Activated T-cell treated with anti-CD3 and anti-CD28 coated beads for 1 hour (primary cell): ENCODE measurements at regions not wholly inside any gene's neighbourhood (a gene's known extent, or its start where the extent isn't known, plus 50 kb on each side); places are given as distances from the start of the nearest gene placed in this dataset.
"Not testable (repeated sequence)": the region's sequence is repeated elsewhere in the genome, so short reads cannot be mapped to it uniquely, and the experiment has no call there.

Experiments used
- DNase-seq: peaks from one replicate; pipeline ENCODE4 v3.0.0-alpha.2; 2020; ENCODE audit warnings: low read depth

DNA sequence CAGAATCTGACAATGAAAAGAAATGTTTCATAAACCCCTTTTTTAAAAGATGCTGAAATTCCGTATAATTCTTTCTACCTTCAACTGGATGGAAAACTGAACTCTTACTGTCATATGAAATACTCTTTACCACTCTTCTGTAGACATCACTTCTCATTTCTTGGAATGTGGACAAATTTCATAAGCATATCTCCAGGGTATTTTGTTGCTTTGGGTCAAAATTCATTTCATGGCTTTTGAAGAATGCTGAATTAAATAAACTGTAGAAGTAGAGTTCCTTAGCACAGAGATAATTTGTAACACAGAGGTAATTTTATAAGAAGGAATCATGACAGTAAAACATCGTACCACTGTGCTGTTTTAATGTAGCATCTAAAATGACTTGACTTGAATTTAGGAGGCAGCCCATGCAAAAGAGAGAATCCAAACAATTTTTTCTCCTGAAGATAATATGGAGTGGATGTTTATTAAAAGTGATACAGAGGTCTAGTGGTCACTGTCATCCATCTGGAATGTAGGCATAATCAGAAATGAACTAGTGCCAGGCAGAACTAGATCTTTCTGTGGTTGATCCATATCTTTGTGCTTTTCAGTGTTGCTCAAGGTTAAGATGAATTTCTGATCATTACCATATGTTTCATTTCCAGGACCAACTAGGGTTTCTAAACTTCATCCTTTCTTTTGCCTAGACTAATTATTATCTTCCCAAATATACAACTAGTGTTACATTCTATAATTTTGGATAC, 492.0 kb downstream of the KIF20B start:
- no peak for DNase-seq

DNA sequence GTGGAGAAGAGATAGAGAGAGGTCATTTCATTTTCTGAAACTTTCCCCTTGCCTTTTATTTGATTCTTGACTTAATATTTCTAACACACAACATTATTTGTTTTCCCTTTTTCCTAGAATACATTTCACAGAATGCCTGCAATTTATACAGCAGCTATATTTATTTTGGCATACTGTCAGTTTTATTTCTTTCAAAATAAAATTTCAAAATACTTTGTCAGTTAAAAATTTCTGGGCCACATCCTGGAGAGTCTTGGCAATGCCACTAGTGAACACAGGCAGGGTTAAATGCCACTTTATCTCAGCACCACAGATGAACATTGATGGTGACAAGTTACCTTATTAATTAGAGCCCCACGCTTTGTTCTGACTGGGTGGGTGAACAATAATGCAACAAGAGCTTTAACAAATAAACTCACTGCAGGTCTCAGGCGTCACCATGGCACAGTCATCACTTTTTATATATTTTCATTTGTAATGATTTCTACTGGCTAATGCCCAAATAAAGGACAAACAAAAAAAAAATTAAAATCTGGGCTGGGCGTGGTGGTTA, 494.0 kb downstream of the KIF20B start:
- DNase-seq, result no peak

DNA sequence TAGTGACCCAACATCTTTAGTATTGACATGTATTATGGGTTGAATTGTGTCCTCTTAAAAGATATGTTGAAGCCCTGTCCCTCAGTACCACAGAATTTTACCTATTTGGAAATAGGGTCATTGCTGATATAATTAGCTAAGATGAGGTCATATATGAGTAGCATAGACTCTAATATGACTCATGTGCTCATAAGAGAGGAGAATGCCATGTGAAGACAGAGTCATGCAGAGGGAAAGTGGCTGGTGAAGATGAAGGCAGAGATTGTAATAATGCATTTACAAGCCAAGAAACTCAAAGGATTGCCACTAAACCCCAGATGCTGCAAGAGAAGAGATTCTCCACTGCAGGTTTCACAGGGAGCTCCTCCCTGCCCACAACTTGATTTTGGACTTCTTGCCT, 496.4 kb downstream of the KIF20B start:
- DNase-seq, result no peak

DNA sequence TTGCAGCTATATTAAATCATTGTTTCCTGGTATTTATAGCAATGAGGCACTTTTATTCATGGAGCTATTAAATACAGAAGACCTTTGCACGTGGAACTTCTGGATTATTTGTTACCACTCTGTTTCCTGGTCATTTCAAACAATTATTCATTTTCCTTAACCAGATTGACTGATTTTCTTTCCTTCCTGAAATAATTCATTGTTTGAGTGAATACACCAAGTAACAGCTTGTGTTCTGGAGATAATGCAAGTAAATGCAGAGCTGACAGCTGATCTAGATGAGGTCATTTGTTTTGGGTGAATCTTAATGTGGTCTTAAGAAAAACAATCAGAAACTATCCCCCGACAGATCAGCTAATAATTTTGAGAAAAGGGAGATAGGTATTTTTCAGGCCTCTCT, 497.7 kb downstream of the KIF20B start:
- DNase-seq, result no peak

DNA sequence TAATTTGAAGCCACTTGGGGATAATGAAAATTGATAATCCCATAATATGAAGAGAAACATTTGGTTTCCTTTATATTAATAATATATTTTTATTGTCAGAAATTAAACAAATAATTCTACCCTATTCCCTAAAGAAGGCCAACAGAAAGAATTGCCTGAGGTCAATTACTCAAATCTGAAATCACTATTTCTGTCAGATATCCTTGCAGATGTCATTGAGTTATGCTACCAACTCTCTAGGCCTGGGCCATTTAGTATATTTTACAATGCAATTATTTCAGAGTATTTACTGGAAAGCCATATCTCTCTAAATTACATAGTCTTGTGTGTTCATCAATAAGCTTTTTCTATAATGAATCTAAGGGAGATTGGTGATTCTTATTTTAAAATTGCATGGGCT, 498.1 kb downstream of the KIF20B start:
- no peak for DNase-seq

DNA sequence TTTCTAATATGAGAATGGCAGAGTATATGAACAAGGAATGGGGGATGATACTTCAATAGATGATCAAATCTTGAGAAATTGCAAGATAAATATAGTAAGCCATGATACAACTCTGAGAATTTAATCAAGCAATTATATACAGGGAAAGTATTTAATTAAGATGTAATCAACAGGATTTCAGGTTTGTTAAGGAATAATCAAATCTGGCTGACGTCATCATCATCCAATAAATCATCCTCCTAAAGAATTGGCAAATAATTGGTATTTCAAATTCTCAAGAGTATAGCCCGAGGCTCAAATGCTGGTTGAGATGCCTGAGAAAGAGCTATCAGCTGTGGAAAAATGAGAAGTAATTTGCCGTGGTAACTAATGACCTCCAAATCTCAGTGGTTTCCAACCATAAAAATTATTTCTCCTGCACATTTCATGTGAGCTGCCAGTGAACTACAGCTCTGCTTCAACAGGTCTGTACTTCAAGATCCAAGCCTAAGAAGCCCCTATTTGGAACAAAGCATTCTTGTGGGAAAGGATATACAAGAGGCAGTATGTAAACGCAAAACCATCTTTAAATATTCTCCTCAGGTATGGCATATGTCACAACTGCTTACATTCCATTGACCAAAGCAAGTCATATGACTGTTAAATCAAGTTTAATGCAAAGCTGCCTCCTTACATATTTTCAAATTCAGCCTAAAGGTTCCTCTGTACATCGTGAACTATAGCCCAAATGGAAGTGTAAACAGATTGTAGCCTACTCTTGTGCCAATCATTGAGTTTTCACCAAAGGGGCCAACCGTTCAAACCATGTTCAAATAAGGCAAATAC, 503.0 kb downstream of the KIF20B start:
- DNase-seq, result no peak

DNA sequence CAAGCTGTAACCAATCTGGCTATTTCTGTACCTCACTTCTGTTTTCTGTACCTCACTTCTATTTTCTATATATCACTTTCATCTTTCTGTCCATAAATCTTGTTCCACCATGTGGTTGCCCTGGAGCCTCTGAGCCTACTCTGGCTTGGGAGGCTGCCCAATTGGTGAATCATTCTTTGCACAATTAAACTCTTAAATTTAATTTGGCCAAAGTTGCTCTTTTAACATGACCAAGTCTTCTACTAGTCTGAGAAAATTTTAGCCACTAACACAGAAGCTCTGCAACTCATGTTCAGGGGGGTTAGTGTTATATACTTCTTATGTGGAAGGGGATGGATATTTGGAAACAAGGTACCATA, 503.5 kb downstream of the KIF20B start:
- no peak for DNase-seq

DNA sequence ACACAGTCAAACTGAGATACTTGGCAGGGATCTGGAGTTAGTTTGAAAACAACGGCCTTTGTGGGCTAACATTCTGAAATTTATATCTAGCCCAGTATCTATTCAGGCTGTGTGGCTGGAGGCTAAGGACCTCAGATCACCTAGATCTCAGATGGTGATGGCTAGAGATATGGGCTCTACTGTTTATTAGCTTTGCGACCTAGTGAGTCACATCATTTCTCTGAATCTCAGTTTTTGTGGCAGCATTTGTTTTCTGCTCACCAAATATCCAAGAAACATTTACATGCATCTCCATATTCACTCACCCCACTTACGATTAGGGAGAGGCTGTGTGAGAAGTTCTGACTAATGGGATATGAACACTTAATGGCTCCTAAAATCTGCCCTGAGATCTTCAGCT, 503.9 kb downstream of the KIF20B start:
- DNase-seq, result no peak

DNA sequence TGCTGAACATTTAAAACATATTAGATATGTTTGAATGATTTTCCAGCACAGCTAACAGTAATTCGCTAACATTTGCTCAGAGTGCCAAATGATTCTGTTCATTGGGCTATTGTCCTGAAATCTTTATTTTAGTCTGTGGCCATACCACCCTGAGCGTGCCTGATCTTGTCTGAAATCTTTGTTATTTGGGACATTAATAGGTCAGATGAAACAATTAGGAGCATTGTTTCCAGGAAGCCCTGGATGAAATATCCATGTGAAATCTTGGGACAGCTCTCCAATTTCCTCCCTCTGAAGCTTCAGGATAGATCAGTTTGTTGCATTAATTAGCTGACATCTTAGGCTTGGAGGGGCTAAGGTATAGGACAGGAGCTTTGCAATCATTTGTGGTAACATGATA, 512.0 kb downstream of the KIF20B start:
- DNase-seq, result no peak

DNA sequence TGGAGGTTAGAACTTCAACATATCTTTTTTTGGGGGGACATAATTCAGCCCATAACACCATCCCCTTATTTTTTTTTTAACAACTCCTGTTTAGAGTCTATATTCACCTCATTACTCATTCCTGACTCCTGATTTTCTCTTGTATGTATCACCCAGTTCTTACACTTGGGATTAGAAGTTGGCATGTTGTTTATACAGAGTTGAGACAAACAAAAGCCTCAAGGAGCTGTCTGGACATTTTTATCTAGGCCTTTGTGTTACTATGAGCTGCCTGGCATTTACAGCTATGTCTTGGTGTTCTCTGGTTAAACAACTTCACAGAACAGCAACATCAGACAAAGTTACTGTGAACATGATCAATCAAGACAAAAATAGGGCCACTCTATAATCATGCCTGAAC, 517.5 kb downstream of the KIF20B start:
- no peak for DNase-seq

DNA sequence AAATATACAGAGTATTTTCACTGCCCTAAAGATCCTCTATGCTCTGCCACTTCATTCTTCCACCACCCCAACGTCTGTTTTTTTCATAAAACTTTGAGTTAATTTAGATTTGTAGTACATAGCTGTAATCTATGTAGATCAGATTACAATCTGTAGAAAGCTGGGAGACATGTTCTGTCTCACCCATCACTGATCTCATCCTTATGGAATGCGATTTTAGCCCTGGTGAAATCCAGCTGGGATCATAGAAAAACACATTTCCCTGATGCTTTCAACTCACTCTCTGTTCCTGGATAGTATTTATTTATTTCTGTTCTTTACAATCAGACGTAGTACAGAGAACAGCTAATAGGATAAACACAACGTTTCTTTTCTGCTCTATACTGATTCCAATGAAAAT, 521.0 kb downstream of the KIF20B start:
- DNase-seq, result no peak

DNA sequence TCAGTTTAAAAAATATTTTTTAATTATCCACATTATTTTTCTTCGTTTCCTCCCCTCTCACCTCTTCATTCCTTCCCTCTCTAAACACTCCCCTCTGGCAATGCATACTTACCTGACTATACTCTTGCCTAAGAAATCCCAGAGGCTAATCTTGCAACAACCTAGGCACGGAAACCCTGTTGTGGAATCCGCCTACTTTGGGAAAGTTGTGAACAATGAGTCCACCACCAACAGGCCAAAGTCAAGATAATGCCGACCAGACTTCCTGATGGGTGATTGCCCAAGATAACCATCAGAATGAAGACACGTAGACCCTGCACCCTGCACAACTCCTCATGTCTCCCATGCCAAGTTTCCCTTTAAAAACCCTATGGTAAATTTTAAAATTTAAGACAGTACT, 521.5 kb downstream of the KIF20B start:
- no peak for DNase-seq

DNA sequence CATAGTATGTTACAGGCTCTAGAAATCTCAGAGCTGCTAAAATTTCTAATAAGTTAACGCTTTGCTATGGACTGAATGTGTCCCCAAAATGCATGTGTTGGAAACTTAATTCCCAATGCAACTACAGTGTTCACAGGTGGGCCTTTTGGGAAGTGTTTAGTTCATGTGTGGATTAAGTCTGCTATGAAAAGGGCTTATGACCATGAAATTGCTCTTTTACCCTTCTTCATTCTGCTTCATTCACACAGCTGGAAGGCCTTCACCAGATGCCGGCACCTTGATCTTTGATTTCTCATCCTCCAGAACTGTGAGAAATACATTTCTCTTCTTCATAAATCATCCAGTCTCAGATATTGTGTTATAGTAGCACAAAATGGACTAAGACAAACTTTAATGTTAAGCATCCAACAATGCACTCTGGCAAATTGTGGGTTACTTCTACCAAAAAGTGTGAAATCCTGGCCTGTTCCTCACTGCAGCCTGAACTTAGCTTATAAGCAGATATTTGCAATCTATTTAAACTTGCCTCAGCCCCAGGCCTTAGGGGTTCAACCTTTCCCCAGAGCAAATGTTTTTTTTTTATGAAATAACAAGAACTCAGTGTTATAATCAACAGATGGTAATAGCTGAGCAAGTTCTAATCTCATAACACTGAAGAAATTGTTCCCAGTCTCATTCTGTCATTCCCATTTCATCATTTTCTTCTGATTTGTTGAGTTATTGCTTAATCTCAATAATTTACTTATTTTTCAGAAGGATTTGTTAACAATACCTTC, 523.6 kb downstream of the KIF20B start:
- DNase-seq, result no peak

DNA sequence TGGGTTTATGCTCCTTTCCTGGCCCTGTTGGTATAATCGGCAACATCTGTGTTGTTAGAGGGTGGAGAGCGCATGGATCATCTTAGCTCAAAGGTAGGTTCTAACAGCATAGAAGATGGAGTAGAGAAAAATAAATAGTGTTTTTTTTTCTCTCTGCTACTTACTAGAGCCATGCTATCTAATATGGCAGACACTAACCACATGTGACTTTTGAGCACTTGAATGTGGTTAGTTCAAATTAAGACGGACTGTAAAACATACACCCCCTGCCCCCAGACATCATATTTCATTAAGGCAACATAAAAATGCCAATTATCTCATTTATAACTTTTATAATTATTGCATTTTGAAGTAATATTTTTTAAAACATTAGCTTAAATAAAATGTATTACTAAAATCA, 525.1 kb downstream of the KIF20B start:
- DNase-seq, result no peak

DNA sequence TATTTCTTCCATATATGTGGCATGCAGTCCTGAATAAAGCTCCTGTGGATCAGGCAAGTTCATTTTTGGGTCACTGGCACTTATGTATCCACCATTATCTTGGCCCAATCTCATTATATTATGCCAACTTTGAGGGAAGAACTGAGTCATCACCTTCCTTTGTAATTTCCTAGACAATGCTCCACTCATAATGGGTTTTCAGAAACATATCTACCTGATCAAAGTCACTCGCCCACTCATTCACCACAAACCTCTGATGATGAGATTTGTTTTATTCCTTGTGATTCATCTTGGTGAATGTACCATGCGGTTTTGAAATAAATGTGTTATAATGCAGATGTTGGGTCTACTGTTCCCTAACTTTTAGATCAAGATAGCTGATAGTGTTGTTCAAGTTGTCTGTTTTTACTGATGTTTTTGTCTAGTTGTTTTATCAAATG, 525.8 kb downstream of the KIF20B start:
- DNase-seq, result no peak

DNA sequence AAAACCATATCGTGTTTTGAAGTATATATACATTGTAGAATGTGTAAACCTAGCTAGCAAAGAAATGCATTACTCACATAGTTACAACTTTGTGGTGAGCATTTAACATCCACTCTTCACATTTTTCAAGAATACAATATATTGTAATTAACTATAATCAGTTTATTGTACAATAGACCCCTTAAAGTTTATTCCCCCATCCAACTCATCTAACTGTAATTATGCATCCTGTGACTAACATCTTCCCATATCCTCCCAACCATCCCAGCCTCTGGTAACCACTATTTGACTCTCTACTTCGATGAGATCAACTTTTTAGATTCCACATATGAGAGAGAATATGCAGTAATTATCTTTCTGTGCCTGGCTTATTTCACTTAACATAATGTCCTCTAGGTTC, 526.4 kb downstream of the KIF20B start:
- no peak for DNase-seq

DNA sequence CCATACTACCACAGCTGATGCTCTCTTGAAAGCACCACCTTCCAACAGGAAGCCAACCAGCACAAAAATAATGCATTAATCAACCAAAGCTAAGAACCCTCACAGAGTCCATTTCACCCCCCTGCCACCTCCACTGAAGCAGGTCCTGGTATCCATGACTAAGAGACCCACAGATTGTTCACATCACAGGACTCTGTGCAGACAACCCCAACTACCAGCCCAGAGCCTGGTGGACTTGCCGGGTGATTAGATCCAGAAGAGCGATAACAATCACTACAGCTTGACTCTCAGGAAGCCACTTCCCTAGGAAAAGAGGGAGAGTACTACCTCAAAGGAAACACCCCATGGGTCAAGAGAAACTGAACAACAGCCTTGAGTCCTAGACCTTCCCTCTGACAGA, 528.1 kb downstream of the KIF20B start:
- DNase-seq, result no peak

DNA sequence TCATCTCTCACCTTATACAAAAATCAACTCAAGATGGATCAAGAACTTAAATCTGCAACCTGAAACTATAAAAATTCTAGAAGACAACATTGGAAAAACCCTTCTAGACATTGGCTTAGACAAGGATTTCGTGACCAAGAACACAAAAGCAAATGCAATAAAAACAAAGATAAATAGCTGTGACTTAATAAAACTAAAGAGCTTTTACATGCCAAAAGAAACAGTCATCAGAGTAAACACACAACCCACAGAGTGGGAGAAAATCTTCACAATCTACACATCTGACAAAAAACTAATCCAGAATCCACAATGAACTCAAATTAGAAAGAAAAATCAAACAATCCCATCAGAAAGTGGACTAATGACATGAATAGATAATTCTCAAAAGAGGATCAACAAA, 532.4 kb downstream of the KIF20B start:
- not testable (repeated sequence) for DNase-seq

DNA sequence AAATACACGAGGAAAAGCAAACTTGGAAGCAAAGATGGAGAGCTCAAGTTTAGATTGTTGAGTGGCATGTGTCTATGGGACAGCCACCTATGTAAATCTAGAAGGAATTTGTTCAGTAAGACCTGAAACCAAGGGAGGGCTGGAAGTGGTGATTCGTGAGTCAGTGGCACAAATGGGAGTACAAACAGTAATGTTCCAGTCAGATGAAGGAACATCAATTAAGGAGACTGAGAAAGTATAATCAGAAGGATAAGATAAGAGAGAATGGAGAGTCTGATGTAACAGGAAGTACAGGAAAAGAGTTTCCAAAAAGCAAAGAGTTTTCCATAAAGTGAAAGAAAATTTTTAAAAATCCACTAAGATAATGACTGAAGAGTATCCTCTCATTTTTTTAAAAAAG, 544.2 kb downstream of the KIF20B start:
- no peak for DNase-seq

DNA sequence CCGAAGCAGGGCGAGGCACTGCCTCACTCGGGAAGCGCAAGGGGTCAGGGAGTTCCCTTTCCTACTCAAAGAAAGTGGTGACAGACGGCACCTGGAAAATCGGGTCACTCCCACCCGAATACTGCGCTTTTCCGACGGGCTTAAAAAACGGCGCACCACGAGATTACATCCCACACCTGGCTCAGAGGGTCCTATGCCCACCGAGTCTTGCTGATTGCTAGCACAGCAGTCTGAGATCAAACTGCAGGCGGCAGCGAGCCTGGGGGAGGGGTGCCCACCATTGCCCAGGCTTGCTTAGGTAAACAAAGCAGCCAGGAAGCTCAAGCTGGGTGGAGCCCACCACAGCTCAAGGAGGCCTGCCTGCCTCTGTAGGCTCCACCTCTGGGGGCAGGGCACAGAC, 549.4 kb downstream of the KIF20B start:
- not testable (repeated sequence) for DNase-seq

DNA sequence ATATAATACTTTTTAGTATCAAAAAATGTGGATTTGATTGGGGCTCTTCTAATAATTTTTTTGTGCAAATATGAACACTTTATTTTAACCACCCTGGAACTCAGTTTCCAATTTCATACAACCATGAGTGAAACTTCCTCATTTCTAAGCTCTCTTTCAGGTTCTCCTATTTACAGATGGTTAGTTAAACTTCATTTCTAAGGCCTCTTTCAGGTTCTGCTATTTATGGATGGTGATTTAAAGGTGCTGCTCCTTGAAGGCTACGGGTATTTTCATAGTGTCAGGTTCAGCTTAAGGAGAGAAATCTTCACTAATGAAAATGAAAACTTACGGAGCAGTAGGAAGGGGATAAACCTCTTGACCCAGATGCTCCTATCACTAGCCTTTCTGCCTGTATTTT, 568.3 kb downstream of the KIF20B start:
- DNase-seq, result no peak

DNA sequence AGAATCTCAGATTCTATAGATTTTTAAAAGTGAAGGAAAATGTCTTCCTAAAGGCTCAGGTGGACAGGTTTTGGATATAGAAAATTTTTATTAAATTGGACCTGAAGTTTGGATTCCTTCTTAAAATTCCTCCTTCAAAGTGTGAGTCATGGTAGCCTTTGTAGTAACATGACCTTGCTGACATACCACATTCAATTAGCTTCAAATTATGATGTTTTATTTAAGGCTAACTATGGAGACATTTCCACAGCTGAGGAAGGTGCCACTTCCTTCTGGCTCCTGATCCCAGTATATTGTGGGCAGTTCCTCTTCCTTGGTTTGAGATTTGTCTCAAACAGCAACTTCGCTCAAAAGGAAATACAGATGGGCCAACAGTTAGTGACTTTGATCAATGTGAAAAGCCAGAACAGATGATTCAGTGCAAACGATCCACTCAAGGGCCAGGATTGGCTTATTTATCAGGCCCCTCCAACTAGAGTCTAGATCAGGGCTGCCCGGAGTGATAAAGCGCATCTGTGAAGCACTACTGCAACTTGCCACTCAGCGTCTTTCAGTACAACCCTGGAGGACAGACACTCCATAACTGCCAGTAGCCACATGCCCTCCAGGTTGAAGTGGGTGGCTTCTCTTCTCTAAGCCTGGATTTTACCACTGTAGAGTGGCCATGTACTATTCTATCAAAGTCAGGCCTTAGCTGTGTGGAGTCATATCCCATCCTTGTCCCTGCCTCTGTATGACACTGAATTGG, 573.5 kb downstream of the KIF20B start:
- DNase-seq, result no peak
